HG02885 (cell line): ENCODE measurements at regions not wholly inside any gene's neighbourhood (a gene's known extent, or its start where the extent isn't known, plus 50 kb on each side); places are given as distances from the start of the nearest gene placed in this dataset.
"Not testable (repeated sequence)": the region's sequence is repeated elsewhere in the genome, so short reads cannot be mapped to it uniquely, and the experiment has no call there.

Experiments used
- ATAC-seq: cut with Tn5 transposase; IDR thresholded peaks from one replicate; pipeline ENCODE4 v1.9.1; 2021; ENCODE audit warnings: mild to moderate bottlenecking; ENCODE audit not compliant: unreplicated experiment, poor library complexity

- no peak for ATAC-seq
These were observed 404.7 kb downstream of the DAD1 start for GRCh38 chr14:22184157-22184829.

GRCh38 chr14:22180045-22180444 is 409.0 kb downstream of the DAD1 start:
- no peak for ATAC-seq

GRCh38 chr14:22179190-22179589 is 409.8 kb downstream of the DAD1 start:
- ATAC-seq = no peak

GRCh38 chr14:22178333-22178839 is 410.6 kb downstream of the DAD1 start:
- ATAC-seq = no peak

GRCh38 chr14:22177870-22178269 is 411.2 kb downstream of the DAD1 start:
- no peak for ATAC-seq

- no peak for ATAC-seq
These were observed 412.1 kb downstream of the DAD1 start for GRCh38 chr14:22176957-22177356.

- not testable (repeated sequence) for ATAC-seq
These were observed 413.8 kb downstream of the DAD1 start for GRCh38 chr14:22175278-22175558.

- no peak for ATAC-seq
These were observed 414.4 kb downstream of the DAD1 start for GRCh38 chr14:22174412-22175277.

GRCh38 chr14:22168092-22168955 is 420.7 kb downstream of the DAD1 start:
- ATAC-seq = no peak

GRCh38 chr14:22164616-22165015 is 424.4 kb downstream of the DAD1 start:
- no peak for ATAC-seq

GRCh38 chr14:22163051-22163450 is 426.0 kb downstream of the DAD1 start:
- no peak for ATAC-seq

GRCh38 chr14:22159957-22160356 is 429.1 kb downstream of the DAD1 start:
- no peak for ATAC-seq

GRCh38 chr14:22159099-22159498 is 429.9 kb downstream of the DAD1 start:
- ATAC-seq = no peak

- ATAC-seq = no peak
These were observed 430.5 kb downstream of the DAD1 start for GRCh38 chr14:22158560-22158959.

- ATAC-seq = no peak
These were observed 433.5 kb downstream of the DAD1 start for GRCh38 chr14:22155571-22155970.

- ATAC-seq = no peak
These were observed 436.1 kb downstream of the DAD1 start for GRCh38 chr14:22152903-22153302.

GRCh38 chr14:22152161-22152870 is 436.7 kb downstream of the DAD1 start:
- ATAC-seq = no peak

GRCh38 chr14:22151121-22151520 is 437.9 kb downstream of the DAD1 start:
- no peak for ATAC-seq

GRCh38 chr14:22149058-22149457 is 440.0 kb downstream of the DAD1 start:
- no peak for ATAC-seq

- ATAC-seq = no peak
These were observed 441.3 kb downstream of the DAD1 start for GRCh38 chr14:22147716-22148115.
